Ecto neural progenitor cell (in vitro differentiated cells): ENCODE measurements at regions not wholly inside any gene's neighbourhood (a gene's known extent, or its start where the extent isn't known, plus 50 kb on each side); places are given as distances from the start of the nearest gene placed in this dataset.
A peak's percentile ranks its signal among the peaks of the same experiment; 100 is the strongest.
"Not testable (repeated sequence)": the region's sequence is repeated elsewhere in the genome, so short reads cannot be mapped to it uniquely, and the experiment has no call there.

Experiments
- DNase-seq: peaks from one replicate; pipeline ENCODE4 v3.0.0-alpha.2; 2018; ENCODE audit warnings: low spot score

DNA sequence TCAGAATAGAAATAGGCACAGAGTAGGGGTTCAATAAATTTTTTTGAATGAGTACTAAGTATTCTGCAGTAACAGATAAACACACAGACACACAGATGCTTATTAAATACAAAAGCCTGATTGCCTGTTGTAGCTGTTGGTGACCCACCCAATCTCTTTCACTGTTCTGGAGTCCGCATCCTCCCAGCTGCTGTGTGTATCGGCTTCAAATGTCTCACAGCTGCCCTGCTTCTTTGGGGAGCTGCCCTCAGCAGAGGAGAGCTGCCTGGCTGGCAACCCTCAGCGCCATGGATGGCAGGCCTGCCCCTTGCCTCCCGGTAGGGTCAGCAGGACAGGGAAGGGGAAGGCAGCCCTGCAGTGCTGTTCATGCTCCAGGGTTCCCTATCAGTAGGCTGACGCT lies 50.5 kb upstream of the PRNP start:
- DNase-seq: no peak

DNA sequence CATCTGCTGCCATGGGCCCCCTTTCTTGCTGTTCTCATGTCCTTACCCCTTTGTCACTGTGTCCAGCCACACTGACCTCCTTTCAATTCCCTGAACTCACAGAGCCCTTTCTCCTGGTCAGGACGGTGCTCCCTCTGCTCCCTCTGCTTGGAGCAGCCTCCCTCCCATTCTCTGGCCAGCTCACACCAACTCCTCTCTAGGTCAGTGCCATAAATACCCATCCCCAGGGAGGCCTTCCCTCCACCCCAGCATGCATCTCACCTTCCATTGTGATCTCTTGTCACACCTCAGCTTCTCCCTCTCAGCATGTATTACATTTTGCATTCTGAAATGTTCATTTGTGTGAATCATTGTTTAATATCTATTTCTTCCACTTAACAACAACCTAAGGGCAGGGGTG lies 50.9 kb upstream of the PRNP start:
- no peak for DNase-seq

DNA sequence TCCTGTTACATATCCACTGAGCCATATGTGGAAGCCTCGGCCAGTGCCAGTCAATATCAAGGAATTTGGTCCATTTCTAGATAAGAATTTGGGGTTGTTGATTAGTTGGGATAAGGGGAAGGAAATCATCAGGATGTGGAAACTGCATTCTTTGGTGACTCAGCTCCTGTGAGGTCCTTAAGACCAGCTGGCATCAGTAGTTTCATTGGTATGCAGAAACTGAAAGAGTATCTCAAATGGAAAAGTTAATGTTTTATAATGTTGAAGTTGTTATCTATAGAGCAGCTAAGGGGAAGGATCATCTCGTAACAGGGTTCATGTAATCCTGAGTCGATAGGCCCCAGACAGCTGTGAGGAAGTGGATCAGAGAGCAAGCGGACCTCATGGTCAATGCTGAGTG lies 52.5 kb upstream of the PRNP start:
- no peak for DNase-seq

DNA sequence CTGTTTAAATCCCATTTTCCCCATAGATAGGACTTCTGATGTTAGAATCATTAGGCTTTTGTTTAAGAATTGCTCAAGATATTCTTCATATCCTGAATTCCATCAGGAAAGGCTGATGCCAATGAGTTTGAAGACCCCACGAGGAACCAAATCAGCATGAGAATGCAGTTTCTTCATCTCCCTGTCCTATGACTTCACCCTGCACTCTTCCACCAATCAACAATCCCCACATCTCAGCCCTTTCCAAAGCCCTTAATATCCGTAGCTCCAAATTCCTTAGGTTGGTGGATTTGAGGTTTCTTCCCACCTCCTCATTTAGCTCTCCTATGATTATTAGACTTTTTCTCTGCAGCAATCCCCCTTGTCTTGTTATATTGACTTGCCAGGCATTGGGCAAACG lies 52.9 kb upstream of the PRNP start:
- DNase-seq: no peak

DNA sequence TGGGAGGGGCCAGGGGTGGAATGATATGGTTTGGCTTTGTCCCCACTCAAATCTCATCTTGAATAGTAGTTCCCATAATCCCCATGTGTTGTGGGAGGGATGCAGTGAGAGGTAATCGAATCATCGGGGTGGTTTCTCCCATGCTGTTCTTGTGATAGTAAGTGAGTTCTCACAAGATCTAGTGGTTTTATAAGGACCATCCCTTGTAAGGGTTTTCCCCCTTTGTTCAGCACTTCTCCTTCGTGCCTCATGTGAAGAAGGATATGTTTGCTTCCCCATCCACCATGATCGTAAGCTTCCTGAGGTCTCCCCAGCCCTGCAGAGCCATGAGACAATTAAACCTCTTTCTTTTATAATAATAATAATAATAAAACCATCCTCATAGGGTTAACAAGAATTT lies 53.4 kb upstream of the PRNP start:
- no peak for DNase-seq

DNA sequence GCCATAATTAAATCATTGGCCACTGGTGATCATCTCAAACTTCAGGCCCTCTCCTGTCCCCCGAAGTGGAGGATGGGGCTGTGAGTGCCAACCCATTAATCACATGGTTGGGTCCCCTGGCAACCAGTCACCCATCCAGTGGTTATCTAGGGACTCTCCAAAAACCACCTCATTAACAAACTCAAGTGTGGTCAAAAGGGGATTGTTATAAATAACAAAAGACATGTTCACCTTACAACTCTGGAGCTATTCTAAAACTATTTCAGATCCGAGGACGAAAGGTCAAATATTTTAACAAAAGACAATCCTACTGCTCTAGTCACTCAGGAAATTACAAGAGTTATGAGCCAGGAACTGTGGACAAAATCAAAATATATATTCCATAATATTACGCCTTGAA lies 60.0 kb upstream of the PRNP start:
- no peak for DNase-seq

DNA sequence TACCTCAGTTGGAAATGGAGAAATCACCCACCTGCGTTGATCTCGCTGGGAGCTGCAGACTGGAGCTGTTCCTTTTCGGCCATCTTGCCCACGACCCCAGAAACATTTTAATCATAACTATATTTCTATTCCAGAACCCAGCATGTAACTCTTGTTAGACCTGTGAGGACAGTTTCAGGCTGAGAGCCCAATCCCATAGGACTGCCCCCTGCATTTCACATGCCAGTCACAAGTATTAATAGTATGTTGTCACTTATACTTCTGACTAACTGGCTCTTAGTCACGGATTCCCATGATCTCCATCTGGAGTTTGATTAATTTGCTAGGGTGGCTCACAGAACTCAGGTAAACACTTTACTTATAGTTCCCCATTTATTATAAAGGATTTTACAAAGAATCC lies 60.6 kb upstream of the PRNP start:
- no peak for DNase-seq

DNA sequence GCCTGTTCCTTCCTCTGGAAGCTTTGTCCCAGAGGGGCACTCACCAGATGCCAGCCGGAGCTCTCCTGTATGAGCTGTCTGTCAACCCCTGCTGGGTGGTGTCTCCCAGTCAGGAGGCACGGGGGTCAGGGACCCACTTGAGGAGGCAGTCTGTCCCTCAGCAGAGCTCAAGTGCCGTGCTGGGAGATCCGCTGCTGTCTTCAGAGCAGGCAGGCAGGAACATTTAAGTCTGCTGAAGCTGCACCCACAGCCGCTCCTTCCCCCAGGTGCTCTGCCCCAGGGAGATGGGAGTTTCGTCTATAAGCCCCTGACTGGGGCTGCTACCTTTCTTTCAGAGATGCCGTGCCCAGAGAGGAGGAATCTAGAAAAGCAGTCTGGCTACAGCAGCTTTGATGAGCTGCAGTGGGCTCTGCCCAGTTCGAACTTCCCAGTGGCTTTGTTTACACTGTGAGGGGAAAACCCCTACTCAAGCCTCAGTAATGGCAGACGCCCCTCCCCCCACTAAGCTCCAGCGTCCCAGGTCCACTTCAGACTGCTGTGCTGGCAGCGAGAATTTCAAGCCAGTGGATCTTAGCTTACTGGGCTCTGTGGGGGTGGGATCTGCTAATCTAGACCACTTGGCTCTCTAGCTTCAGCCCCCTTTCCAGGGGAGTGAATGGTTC lies 61.5 kb upstream of the PRNP start:
- not testable (repeated sequence) for DNase-seq

DNA sequence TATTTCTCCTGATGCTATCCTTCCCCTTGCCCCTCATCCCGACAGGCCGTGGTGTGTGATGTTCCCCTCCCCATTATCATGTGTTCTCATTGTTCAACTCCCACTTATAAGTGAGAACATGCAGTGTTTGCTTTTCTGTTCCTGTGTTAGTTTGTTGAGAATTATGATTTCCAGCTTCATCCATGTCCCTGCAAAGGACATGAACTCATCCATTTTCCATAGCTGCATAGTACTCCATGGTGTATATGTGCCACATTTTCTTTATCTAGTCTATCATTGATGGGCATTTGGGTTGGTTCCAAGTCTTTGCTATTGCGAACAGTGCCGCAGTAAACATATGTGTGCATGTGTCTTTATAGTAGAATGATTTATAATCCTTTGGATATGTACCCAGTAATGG lies 67.1 kb upstream of the PRNP start:
- DNase-seq: not testable (repeated sequence)

DNA sequence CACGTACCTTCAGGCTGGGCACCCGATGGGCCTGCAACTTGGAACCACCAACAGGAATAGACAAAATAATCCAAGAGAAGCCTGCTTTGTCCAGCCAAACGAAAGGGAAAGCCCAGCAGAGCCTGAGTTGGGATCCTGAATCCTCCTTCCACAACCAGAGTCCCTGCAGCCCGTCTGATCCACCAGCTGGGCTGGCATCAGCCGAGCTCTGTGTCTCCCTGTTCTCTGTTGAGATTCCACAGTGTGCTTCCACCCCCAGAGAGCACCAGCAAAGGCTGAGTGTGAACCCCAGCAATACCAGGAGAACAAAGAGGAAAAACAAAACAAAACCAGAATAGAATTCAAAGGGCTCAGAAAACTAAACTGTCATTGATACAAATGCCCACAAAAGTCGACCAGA lies 68.8 kb upstream of the PRNP start:
- no peak for DNase-seq

DNA sequence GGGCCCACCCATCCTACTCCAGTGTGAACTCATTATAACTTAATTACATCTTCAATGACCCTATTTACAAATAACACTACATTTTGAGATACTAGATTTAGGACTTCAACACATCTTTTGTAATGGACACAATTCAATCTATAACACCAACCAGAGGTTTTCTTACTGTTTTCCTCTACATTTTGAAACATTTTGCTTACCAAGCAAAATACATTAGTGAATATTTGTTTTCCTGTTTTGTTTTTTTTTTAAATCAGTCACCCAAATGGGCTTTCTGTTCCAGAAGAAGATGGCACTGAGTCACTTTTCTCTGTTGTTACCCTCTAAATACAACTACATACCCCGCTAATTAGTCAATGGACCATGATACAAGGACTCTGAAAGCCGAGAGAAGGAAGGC lies 69.2 kb upstream of the PRNP start:
- DNase-seq: no peak

DNA sequence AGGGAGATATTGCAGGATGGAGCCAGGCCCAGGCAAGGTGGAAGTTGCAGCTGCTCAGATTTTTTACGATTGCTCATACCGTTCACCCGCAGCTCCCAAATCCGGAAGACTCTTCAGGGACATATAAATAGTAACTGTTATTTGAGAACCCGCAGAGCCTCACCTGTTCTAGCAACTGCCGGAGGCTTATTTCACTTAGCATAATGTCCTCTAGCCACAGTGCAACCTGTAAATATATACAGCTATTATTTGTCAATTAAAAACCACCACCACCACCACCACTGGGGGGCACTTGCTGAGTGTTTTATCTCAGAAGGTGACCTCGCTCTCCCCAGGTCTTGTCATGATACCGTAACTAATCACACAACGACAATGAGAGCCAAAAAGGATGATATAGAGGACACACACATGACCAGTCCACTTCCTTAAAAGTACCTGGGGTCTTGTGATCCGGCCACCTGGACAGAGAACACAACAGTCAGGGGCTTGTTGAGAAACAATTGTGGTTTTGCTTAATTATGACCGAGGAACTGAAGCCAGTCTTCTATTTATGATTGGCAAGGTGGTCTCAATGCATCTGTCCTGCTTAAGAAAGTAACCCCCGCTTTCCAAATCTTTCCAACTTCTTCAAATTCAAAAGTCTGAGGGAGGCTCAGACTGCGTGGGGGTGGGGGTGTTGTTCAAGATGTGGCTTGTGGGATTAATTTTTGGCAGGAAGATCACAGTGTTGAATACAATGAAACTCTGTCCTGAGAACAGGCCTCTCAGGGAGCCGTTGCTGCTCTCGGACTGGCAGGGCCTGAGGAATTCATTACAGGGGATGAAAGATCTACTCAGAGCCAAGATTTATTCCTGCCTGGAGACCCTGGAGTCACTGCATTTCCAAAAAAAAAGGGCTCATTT lies 72.3 kb upstream of the PRNP start:
- DNase-seq: no peak

DNA sequence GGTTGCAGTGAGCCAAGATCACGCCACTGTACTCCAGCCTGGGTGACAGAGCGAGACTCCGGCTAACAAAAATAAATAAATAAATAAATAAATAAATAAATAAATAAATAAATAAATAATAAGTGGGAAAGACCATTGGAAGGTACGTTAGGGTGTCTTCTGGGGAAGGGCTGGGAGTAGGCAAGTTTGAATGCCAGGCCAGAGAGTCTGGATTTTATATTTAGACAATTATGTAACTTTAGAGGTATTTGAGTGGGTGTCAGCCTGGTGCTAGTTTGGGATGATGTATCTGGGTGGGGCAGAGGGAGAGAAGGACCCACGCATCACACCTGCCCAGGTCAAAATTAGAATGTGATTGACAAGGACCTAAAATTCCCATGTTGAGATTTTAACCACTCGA lies 73.1 kb upstream of the PRNP start:
- DNase-seq: no peak

DNA sequence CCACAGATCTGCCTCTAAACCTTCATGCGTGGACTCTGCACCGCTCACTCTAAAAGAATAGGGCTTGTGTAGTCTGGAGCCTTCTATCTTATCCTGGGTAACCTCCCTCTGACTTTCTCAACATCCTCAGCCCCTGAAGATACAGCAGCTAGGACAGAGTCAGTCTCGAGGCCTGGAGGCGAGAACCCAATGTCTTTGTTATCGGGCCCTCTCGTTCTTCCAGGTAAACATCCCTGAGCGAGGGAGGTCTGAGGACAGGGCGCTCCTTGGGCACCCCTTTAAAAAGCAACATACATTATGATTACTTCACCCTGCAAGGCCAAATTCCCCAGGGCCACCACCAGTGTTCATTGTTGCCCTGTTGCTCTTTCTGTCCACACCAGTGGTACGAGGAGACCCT lies 75.4 kb upstream of the PRNP start:
- DNase-seq: no peak

DNA sequence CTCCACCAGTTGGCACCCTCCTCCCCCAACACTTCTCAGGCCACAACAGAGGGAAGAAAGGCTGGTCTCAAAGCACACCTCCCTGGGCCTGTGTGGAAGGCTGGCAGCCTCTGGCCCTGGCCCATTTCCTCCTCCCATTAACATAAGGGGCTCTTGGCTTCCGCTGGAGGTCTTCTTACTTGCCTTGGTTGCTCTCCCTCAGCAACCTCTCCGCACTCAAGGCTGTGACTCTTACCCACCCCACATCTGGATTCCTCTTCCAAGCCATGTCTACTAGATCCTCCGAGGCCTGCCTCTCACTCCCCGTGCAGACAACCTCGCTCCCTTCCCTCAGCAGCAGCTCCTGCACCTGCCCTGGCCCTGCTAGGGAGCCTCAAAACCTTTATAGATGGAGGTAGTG lies 76.7 kb upstream of the PRNP start:
- no peak for DNase-seq

DNA sequence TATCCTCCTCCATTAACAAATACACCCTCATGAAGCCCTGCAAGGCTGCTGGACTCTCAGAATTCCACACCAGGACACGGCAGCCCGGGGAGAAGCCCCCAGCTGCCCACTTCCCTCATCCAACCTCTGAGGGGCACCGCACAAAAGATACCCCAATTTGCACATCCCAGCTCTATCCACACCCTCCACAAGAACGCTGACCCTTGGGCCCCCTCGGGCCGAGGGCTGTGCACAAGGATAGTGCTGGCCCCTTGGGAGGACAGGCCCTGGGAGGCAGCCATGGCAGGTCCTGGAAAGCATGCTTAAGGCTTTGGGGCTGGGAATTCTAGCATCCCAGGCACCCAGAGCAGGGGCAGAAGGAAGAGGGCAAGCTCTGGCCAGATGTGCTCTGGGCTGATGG lies 77.4 kb upstream of the PRNP start:
- DNase-seq: no peak

DNA sequence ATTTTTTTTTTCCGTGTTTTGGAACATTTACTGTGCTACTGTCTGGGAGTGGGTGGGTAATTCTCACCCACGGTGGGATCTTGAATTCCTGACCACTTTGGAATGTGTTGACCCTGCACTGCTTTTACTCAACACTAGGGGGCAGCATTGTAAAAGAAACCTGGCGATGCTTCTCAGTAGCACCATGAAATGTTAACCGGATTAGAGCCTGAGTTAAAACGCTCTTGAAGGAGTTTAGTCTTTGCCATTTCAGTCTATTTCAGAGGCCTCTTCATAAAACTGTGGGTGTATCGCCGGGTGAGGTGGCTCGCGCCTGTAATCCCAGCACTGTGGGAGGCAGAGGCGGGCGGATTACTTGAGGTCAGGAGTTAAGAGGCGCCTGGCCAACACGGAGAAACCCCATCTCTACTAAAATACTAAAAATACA lies 79.0 kb upstream of the PRNP start:
- peak; percentile 76 for DNase-seq

DNA sequence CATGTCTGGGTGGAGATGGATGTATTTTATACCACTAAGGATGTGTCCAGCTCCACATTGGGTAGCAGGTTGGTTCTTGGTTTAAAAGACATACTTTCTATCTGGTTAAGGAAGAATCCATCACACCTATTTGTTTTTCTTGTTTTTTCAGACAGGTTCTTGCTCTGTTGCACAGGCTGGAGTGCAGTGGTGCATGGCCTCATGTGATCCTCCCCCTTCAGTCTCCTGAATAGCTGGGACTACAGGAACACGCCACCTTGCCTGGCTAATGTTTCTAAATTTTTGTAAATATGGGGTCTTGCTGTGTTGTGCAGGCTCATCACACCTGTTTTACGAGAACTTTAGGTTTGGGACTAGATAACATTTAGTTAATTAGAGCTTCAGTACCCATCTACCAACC lies 80.2 kb upstream of the PRNP start:
- DNase-seq: no peak

DNA sequence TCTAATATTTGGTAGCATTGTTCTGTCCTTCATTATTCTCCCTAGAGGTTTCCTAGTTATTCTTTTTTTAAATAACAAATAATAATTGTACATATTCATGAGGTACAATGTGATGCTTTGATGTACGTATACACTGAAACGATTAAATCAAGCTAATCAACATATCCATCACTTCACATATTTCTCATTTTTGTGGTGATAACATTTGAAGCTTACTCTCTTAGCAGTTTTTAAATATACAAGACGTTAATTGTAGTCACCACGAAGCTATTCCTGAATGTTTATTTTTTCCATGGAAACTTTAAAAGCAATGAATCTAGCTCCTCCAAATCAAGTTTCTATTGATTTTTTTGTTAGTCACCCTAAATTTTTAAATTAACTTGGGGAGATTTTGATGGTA lies 81.1 kb upstream of the PRNP start:
- DNase-seq: no peak

DNA sequence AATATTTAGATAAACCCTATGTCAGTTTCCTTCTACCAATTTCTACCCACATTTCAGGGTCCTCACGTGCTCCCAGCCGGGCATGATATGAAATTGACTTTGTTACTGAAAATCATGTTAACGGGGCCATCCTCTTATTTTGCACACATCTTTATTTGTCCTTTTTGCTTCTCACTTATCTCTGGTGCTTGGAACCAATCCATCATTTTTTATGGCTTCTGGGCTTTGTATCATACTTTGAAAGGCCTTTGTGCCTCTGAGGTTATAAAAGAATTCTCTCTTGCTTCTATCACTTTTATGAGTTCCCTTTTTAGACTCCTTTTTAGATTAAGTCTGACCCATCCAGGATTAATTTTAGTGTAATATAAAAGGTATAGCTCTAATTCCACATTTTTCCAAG lies 81.7 kb upstream of the PRNP start:
- DNase-seq: no peak

DNA sequence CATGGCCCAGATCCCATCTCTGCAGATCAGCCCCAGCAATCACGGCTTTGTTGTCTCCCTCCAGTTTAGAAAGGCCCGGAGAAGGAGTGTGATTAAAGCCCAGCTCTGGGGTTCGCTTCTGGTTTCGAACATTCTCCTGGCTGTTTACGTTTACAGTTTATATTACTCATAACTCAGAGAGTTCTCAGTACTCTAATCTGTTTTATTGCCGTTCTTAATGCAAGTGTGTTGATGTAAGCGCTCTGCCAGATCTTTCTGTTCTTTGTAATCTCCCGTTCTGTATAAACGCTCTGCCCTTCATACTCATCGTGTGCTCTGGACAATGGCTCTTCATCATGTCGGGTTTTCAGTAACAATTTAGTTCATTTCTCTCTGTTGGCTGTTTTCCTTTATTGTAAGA lies 82.5 kb upstream of the PRNP start:
- no peak for DNase-seq

DNA sequence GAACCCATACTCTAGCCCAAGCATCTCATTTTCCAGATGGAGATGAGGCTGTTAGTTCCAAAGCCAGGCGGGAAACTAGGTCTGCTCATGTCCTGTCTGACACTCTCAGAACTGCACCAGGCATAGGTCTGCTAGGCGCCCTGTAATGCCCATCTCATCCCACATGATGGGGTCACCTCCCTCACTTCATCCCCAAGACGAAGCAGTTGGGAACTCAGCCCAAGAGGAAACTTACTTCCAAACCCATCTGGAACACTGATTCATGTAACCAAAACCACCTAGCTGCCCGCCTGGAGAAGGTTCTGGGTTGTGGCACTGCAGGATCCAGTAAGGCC lies 84.0 kb upstream of the PRNP start:
- DNase-seq: no peak

DNA sequence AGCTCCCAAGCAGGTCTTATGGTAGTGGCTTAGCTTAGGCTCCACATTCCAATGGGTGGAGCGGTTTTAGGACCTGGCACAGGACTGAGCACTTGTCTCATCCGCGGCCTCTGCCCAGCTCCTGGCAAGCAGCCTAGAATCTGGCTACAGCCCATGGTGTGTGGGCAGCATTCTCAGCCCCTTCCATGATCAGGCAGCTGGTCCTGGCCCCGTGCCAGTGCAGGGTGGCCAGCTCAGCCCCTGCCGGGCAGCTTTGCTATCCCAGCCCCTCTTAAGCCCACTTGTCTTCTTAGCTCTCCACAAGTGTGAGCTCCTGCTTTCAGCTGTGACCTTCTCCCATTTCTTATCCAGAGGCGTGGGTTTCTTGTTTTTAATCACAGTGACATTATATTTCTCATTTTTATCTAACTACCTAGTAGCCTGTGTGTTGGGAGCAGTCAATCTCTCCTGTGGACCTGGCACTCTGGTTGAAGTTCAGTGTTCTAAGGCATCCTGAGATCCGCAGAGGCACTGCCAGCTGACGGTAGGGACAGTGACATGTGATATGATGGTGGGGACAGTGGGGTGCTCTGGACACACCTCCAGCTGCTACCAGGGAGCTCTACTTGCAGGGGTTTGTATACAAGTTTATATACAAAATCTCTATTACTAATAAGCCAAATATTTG lies 84.5 kb upstream of the PRNP start:
- no peak for DNase-seq
